PC-3 (cell line): ENCODE measurements at regions not wholly inside any gene's neighbourhood (a gene's known extent, or its start where the extent isn't known, plus 50 kb on each side); places are given as distances from the start of the nearest gene placed in this dataset.

Experiments
- ATAC-seq: fragments of 200-7000 bp; cut with Tn5 transposase; 2 replicates; pipeline ENCODE4 v1.9.1; 2020; ENCODE audit warnings: mild to moderate bottlenecking, moderate library complexity
- BruUV-seq: library from RNA; stranded (reverse); fragments of 400-500 nt; replicated peaks from 2 replicates; lab custom pipeline; 2021; lab: Mats Ljungman, UMichigan
- CTCF ChIA-PET: fragments of 300-600 bp; sonication (Branson Sonifier 250); formaldehyde crosslinking; loops from one replicate; lab custom pipeline; 2022; ENCODE audit warnings: antibody characterized with exemption; lab: Charles Lee
- POLR2A ChIA-PET: fragments of 300-600 bp; sonication (Branson Sonifier 250); formaldehyde crosslinking; loops from one replicate; lab custom pipeline; 2022; ENCODE audit warnings: antibody characterized with exemption; ENCODE audit not compliant: unreplicated experiment; lab: Charles Lee
- DNase-seq: peaks from one replicate; pipeline ENCODE4 v3.0.0-alpha.2; 2015
- H2AFZ ChIP-seq: fragments of 300-600 bp; sonication (generic); 2 replicates; pipeline ENCODE4 v1.6.0; 2016; ENCODE audit warnings: antibody characterized with exemption, low read length
- H3F3A ChIP-seq: fragments of 300-600 bp; sonication (generic); one replicate; pipeline ENCODE4 v1.6.0; 2017; ENCODE audit warnings: antibody characterized with exemption, low read length, control low read depth, mild to moderate bottlenecking; ENCODE audit not compliant: unreplicated experiment
- H3K27ac ChIP-seq: fragments of 300-600 bp; sonication (generic); 2 replicates; pipeline ENCODE4 v1.5.1; 2016; ENCODE audit warnings: mild to moderate bottlenecking, low read length
- H3K27me3 ChIP-seq: fragments of 300-600 bp; sonication (generic); 2 replicates; pipeline ENCODE4 v1.6.1; 2016; ENCODE audit warnings: low read length, mixed read lengths
- H3K36me3 ChIP-seq: fragments of 300-600 bp; sonication (generic); 2 replicates; pipeline ENCODE4 v1.6.1; 2016; ENCODE audit warnings: low read depth, mixed run types, low read length, mixed read lengths
- H3K4me1 ChIP-seq: fragments of 300-600 bp; sonication (generic); 2 replicates; pipeline ENCODE4 v1.5.1; 2016; ENCODE audit warnings: low read length; ENCODE audit not compliant: insufficient read depth
- H3K4me2 ChIP-seq: fragments of 300-600 bp; sonication (generic); 2 replicates; pipeline ENCODE4 v1.6.0; 2016; ENCODE audit warnings: low read length
- H3K4me3 ChIP-seq: fragments of 300-600 bp; sonication (generic); 2 replicates; pipeline ENCODE4 v1.5.1; 2016; ENCODE audit warnings: mild to moderate bottlenecking, low read length, mixed read lengths
- H3K79me2 ChIP-seq: fragments of 300-600 bp; sonication (generic); 2 replicates; pipeline ENCODE4 v1.6.1; 2017; ENCODE audit warnings: low read length, mixed read lengths
- H3K9ac ChIP-seq: fragments of 300-600 bp; sonication (generic); 2 replicates; pipeline ENCODE4 v1.6.0; 2016; ENCODE audit warnings: mild to moderate bottlenecking, low read length
- H3K9me2 ChIP-seq: fragments of 300-600 bp; sonication (generic); replicated peaks from 2 replicates; pipeline ENCODE4 v1.6.1; 2016; ENCODE audit warnings: mixed run types, low read length, mixed read lengths
- H3K9me3 ChIP-seq: fragments of 300-600 bp; sonication (generic); 2 replicates; pipeline ENCODE4 v1.6.1; 2016; ENCODE audit warnings: low read length, mixed read lengths
- H4K20me1 ChIP-seq: fragments of 300-600 bp; sonication (generic); 2 replicates; pipeline ENCODE4 v1.6.1; 2016; ENCODE audit warnings: low read length, mixed read lengths
- CTCF ChIP-seq: fragments of 300-600 bp; sonication (generic); conservative IDR thresholded peaks from 2 replicates; pipeline ENCODE4 v1.5.1; 2017; ENCODE audit warnings: antibody characterized with exemption, low read depth, mild to moderate bottlenecking, low read length
- EZH2 ChIP-seq: fragments of 300-600 bp; sonication (generic); IDR thresholded peaks from one replicate; pipeline ENCODE4 v1.6.1; 2017; ENCODE audit warnings: antibody characterized with exemption, mild to moderate bottlenecking, low read length; ENCODE audit not compliant: unreplicated experiment
- EZH2phosphoT487 ChIP-seq: fragments of 300-600 bp; sonication (generic); IDR thresholded peaks from 2 replicates; pipeline ENCODE4 v1.6.1; 2018; ENCODE audit warnings: mild to moderate bottlenecking, antibody characterized with exemption, low read length, borderline replicate concordance
- intact Hi-C: fragments of 100-400 bp; cut with micrococcal nuclease; formaldehyde crosslinking; loops from 2 replicates; pipeline ENCODE4 v1.9.0; 2023

GRCh38 chr3:182255158-182255557 is 538.1 kb upstream of the ATP11B start:
- Histone ChIP-seq H3K79me2 (no peaks in the 10 kb centered on the region), H3K9me3 (no peaks in the 10 kb centered on the region), H3K27ac (no peak overlapping the region), H4K20me1 (no peaks in the 10 kb centered on the region), H3K4me1 (no peaks in the 10 kb centered on the region), H3F3A (no peaks in the 10 kb centered on the region), H3K27me3 (no peaks in the 10 kb centered on the region), H3K4me2 (no peak overlapping the region), H3K4me3 (no peak overlapping the region), H2AFZ (no peak overlapping the region), H3K9ac (no peak overlapping the region), H3K36me3 (no peaks in the 10 kb centered on the region), H3K9me2 (no peaks in the 10 kb centered on the region)
- POLR2A ChIA-PET = no interaction called here
- TF ChIP-seq CTCF (no peak), EZH2 (no peak), EZH2phosphoT487 (no peak)
- CTCF ChIA-PET = no interaction called here
- no peak for ATAC-seq
- intact Hi-C loops = no loop called here
- no TSS peak for BruUV-seq
- DNase-seq = no peak

- Histone ChIP-seq H3K4me3 (no peak overlapping the region), H3K27me3 (no peaks in the 10 kb centered on the region), H3K9me2 (no peaks in the 10 kb centered on the region), H3K9ac (no peak overlapping the region), H3K36me3 (no peaks in the 10 kb centered on the region), H3K4me2 (no peak overlapping the region), H3K27ac (no peak overlapping the region), H3K4me1 (no peaks in the 10 kb centered on the region), H3F3A (no peaks in the 10 kb centered on the region), H2AFZ (no peak overlapping the region), H3K79me2 (no peaks in the 10 kb centered on the region), H4K20me1 (no peaks in the 10 kb centered on the region), H3K9me3 (no peaks in the 10 kb centered on the region)
- intact Hi-C loops = no loop called here
- ChIA-PET POLR2A (no interaction called here), CTCF (no interaction called here)
- DNase-seq = no peak
- no peak for ATAC-seq
- TF ChIP-seq EZH2phosphoT487 = no peak
- BruUV-seq = no TSS peak
These were observed 535.9 kb upstream of the ATP11B start for GRCh38 chr3:182257361-182257760.

- Histone ChIP-seq H4K20me1 (no peaks in the 10 kb centered on the region), H3K9ac (no peak overlapping the region), H3K36me3 (no peaks in the 10 kb centered on the region), H3K4me3 (no peak overlapping the region), H3K79me2 (no peaks in the 10 kb centered on the region), H3F3A (no peaks in the 10 kb centered on the region), H2AFZ (no peak overlapping the region), H3K4me2 (no peak overlapping the region), H3K4me1 (no peaks in the 10 kb centered on the region), H3K9me3 (no peaks in the 10 kb centered on the region), H3K9me2 (no peaks in the 10 kb centered on the region), H3K27me3 (no peaks in the 10 kb centered on the region), H3K27ac (no peak overlapping the region)
- TF ChIP-seq EZH2phosphoT487 (no peak), CTCF (peak; percentile 87)
- ATAC-seq (peak; percentile 75), DNase-seq (peak; percentile 66)
- BruUV-seq = no TSS peak
- ChIA-PET CTCF (no interaction called here), POLR2A (no interaction called here)
- intact Hi-C loops = loop anchor here (1.0 to 2.0 kb wide), 6 partner anchors 46 to 549 kb away; no protein-coding TSS in a partner anchor
These were observed 534.6 kb upstream of the ATP11B start for GRCh38 chr3:182258538-182259177.
